ENCODE measurements at regions not wholly inside any gene's neighbourhood (a gene's known extent, or its start where the extent isn't known, plus 50 kb on each side); places are given as distances from the start of the nearest gene placed in this dataset.

GRCh38 chr6:99192561-99192960, 156.9 kb downstream of the FAXC start:
- TF ChIP-seq CTCF (IDR thresholded peaks at IDR 0.05) (no peak), POLR2A (IDR thresholded peaks at IDR 0.05) (no peak)

Measured in breast epithelium (tissue), 3 donors.